Adrenal gland (tissue), 5 donors: ENCODE measurements at regions not wholly inside any gene's neighbourhood (a gene's known extent, or its start where the extent isn't known, plus 50 kb on each side); places are given as distances from the start of the nearest gene placed in this dataset.

Source experiments
- CTCF ChIP-seq, 6 experiments: fragments of 450-650 bp in 4 of 6; fragments of 200-600 bp in 2 of 6; sonication (generic) in 1 of 6; IDR thresholded peaks; 1 replicate in 5 of 6; 2 replicates in 1 of 6; pipeline versions ENCODE4 v1.5.1 to v1.8.0; 2016 to 2021; ENCODE audit warnings: antibody characterized with exemption in 6 of 6, mild to moderate bottlenecking in 2 of 6, moderate library complexity in 1 of 6
- POLR2A ChIP-seq, 2 donors: fragments of 450-650 bp; IDR thresholded peaks; one replicate each; pipeline ENCODE4 v1.6.1; 2017; ENCODE audit warnings: antibody characterized with exemption in 2 of 2, mild to moderate bottlenecking in 2 of 2, moderate library complexity in 1 of 2
- donor health status: DM: no; HTN: no; CAD: no.

DNA sequence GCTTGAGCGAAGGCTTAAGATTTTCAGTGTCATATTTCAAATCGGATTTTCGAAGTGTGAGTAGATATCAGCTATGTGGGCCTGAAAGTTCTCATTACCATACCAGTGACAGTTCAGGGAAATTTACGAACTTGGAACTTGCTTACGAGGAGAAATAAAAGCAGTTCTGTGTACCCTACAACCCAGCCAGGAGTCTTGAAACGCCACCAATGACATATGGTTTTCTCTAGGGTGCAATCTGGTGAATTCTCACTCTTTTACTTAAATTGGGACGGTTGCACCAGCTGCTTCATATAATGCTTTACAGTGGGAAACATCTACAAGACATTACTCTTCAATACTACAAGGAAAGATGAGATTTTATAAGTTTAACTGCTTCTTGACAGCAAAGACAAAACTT lies 253.6 kb upstream of the FOXK1 start:
- no peak for TF ChIP-seq POLR2A (IDR thresholded peaks at IDR 0.05)
- TF ChIP-seq CTCF (IDR thresholded peaks at IDR 0.05): no peak
